Panc1 (cell line): ENCODE measurements at regions not wholly inside any gene's neighbourhood (a gene's known extent, or its start where the extent isn't known, plus 50 kb on each side); places are given as distances from the start of the nearest gene placed in this dataset.

Experiments used
- CTCF ChIP-seq: fragments of 450-650 bp; IDR thresholded peaks from 2 replicates; pipeline ENCODE4 v1.5.1; 2017; ENCODE audit warnings: mild to moderate bottlenecking
- POLR2AphosphoS5 ChIP-seq: IDR thresholded peaks from 2 replicates; pipeline ENCODE4 v1.6.1; 2012; ENCODE audit warnings: mild to moderate bottlenecking, low read depth, low read length, moderate library complexity

- no peak for TF ChIP-seq CTCF
- no peak for TF ChIP-seq POLR2AphosphoS5
Measured at GRCh38 chr2:216768908-216769411, 73.6 kb upstream of the IGFBP5 start.
